Esophagus squamous epithelium (tissue), 4 donors: ENCODE measurements at regions not wholly inside any gene's neighbourhood (a gene's known extent, or its start where the extent isn't known, plus 50 kb on each side); places are given as distances from the start of the nearest gene placed in this dataset.

ENCODE experiments used
- CTCF ChIP-seq, 6 experiments: fragments of 450-650 bp in 4 of 6; fragments of 200-600 bp in 2 of 6; sonication (generic) in 2 of 6; IDR thresholded peaks; one replicate each; pipeline ENCODE4 v1.5.1; 2016 to 2019; ENCODE audit warnings: antibody characterized with exemption in 6 of 6, mild to moderate bottlenecking in 4 of 6, moderate library complexity in 4 of 6
- POLR2A ChIP-seq, 4 donors: fragments of 450-650 bp; IDR thresholded peaks; one replicate each; pipeline ENCODE4 v1.6.1; 2017; ENCODE audit warnings: antibody characterized with exemption in 4 of 4, mild to moderate bottlenecking in 4 of 4, moderate library complexity in 3 of 4

GRCh38 chr1:4411862-4412261, 242.5 kb upstream of the AJAP1 start:
- TF ChIP-seq CTCF (IDR thresholded peaks at IDR 0.05) (no peak), POLR2A (IDR thresholded peaks at IDR 0.05) (no peak)
